SH-SY5Y (cell line): ENCODE measurements at regions not wholly inside any gene's neighbourhood (a gene's known extent, or its start where the extent isn't known, plus 50 kb on each side); places are given as distances from the start of the nearest gene placed in this dataset.

ENCODE experiments used
- GATA2 ChIP-seq: IDR thresholded peaks from 2 replicates; pipeline ENCODE4 v1.6.1; 2011; ENCODE audit warnings: mild to moderate bottlenecking, low read depth, low read length
- GATA3 ChIP-seq: IDR thresholded peaks from 2 replicates; pipeline ENCODE4 v1.6.1; 2011; ENCODE audit warnings: low read depth, mild to moderate bottlenecking, low read length, moderate library complexity

DNA sequence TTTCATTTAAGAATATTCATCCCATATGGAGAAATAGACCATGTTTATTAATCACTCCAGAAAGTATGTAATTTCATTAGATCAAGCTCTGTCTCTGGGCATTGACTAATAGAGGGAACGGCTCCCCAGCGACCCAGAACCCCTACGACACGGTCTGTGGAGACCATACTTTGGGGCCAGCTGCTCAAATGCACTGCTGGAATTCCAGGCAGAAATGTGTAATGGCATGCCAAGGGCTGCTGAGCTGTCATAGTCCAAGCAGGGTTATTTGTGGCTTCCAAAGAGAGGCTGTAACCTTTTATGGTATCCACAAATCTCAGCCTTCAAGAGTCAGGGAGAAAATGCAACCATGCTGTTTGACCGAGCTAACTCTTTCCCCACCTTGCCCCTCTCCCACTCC, 755.8 kb downstream of the DHX35 start:
- TF ChIP-seq GATA2 (no peak), GATA3 (no peak)
